C1 segment of cervical spinal cord (tissue), 14 donors: ENCODE measurements at regions not wholly inside any gene's neighbourhood (a gene's known extent, or its start where the extent isn't known, plus 50 kb on each side); places are given as distances from the start of the nearest gene placed in this dataset.
"Not testable (repeated sequence)": the region's sequence is repeated elsewhere in the genome, so short reads cannot be mapped to it uniquely, and the experiment has no call there.

ENCODE experiments used
- DNase-seq, 14 donors: peaks; one replicate each; lab custom pipeline; 2025; lab: John Stamatoyannopoulos, UW

GRCh38 chr7:12985752-12986151, 298.3 kb downstream of the ARL4A start:
- DNase-seq = no peak

DNA sequence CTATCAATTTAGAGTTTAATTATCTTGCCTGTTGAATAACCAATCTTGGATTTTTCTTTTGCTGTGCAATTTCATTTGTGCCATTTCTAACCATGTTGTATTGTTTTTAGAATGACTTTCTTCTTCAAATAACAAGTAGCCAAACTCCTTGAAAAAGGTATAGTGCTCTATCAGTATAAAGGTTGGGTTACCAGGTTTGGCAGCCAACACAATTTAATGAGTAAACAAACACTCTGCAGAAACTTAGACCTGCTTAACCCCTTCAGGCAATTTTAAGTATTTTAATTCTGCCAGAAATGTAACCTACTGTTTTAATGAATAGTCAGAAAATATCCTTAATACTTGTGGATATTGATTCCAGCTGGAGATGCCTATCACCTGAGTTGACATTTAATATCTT, 299.8 kb downstream of the ARL4A start:
- DNase-seq = no peak

GRCh38 chr7:12990440-12990839, 303.0 kb downstream of the ARL4A start:
- DNase-seq = no peak

DNA sequence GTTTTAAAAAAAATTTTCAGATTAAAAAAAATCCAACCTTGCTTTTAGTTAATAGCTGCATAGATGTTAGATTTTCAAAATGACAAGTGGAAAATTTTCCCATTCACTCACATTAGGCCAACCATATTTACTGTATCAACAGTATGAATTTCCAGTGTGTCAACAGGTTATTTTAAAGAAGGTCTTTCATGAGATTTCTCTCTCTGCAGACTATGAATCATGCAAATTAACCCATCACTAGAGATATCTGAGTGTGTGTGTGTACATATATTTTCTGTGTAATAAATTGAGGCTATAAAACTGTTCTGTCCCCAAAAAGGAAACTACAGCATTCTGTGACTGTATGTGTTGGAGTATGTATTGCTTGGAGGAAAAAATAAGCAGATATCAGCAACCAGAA, 305.6 kb downstream of the ARL4A start:
- DNase-seq = no peak

DNA sequence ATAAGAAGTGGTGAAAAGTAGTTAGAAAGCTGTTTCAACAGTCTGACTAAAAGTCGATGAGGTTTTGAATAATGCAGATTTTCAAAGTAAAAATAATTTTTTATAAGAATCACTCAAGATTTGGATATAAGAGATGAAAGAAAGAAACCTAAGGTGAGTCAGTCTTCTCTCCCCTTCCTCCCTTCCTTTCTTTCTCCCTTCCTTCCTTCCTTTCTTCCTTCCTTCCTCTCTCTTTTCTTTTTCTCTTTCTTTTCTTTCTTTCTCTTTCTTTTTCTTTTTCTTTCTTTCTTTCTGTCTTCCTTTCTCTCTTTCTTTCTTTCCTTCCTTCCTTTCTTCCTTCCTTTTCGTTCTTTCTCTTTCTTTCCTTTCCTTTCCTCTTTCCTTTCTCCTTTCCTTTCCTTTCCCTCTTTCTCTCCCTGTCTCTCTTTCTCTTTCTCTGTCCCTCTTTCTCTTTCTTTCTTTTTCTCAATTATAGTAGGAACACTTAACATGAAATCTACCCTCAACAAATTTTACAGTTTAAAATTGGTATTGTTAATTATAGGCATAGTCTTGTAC, 308.6 kb downstream of the ARL4A start:
- DNase-seq = no peak

DNA sequence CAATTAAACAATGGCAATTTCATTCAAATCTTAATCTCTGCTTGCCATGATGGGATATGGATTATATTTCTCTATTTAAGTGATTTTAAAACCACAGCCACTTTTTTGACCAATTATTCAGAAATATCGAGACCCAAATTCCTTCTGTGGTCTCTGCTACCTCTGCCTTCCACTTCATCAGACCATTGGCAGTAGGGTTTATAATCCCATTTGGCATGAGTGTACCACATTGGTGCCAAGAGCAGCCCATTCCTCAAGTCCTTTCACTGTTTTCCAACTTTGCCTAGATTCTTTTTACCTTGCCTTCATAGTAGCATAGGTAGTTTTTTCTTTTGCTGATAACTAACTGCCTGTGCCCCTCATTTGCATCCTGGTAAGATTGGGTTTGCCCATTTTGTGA, 319.9 kb downstream of the ARL4A start:
- no peak for DNase-seq

- no peak for DNase-seq
Observed at GRCh38 chr7:13009517-13009916, 322.1 kb downstream of the ARL4A start.

GRCh38 chr7:13014011-13014410, 326.6 kb downstream of the ARL4A start:
- no peak for DNase-seq

GRCh38 chr7:13016036-13016581, 328.7 kb downstream of the ARL4A start:
- no peak for DNase-seq

DNA sequence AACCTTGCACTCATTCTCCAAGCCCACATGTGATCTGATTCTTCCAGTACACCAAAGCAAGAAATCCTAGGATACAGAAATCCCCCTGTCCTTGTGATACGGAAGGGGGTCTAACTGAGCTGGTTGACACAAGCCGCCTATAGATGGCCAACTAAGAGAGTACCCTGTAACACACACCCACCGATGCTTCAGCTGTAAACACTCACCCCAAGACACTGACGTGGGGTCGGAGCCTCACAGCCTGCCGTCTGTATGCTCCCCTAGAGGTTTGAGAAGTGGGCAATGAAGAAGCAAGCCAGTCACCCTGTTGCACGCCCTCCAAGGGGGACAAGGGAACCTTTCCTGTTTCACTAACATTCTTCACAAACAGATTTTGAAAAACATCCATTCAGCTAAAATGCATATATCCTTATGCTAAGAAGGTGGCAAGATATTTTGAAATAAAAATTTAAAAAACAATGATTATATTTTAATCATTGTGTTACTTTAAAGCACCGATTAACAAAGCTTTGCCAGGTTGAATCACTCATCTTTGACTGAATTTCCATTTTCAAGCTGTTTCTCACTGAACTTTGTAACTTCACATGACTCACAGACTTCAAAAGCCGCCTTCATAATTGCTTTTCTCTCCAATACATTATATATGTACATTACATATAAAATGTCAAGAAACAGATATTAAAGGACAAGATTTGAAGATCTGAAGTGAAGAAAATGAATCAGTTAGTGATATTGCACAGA, 329.3 kb downstream of the ARL4A start:
- DNase-seq = no peak

- DNase-seq = no peak
Observed at GRCh38 chr7:13017333-13017857, 330.0 kb downstream of the ARL4A start.

DNA sequence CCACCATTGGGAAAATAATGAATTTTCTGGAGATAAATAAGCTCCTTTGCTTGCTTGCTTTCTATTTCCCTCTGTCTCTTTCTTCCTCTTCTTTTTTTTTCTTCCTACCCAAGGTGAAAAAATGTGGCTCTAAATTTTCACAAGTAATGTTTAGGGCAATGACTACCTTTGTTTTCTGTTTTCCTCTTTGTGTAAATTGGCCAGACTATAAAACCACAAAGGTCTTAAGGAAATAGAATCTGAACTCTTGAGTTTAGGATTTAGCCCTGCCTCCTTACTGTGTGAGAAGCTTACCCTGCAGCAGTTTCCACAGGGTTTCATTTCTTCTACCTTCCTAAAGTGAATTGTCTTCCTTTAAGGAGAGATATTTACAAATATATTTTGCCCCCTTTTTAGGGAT, 330.4 kb downstream of the ARL4A start:
- no peak for DNase-seq

- no peak for DNase-seq
Observed at GRCh38 chr7:13021566-13022300, 334.3 kb downstream of the ARL4A start.

DNA sequence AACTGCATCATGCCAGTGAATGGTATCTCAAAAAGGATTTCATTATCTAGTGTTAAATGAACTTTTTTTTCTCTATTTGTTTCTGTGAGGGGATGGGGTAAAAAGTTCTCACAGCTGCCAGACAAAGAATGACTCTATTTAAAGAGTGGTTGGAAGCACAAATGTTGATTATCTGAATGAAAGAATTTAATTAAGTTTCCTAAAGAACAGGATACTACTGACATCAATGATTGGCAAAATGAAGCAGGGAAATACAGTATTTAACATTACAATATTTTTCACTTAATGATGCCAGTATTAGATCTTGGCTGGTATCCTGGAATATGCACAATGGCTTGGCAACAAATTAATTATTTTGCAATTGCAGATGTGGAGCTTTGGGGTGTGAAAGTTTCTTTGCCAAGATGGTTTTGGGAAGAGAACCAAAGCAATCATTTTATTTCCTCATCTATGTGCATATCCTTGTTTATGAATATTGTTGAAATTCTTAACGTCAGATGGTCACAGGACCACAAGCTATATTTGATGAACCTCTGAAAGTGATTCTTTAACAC, 336.8 kb downstream of the ARL4A start:
- no peak for DNase-seq

DNA sequence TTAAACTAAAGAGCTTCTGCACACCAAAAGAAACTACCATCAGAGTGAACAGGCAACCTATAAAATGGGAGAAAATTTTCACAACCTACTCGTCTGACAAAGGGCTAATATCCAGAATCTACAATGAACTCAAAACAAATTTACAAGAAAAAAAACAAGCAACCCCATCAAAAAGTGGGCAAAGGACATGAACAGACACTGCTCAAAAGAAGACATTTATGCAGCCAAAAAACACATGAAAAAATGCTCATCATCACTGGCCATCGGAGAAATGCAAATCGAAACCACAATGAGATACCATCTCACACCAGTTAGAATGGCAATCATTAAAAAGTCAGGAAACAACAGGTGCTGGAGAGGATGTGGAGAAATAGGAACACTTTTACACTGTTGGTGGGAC, 337.6 kb downstream of the ARL4A start:
- DNase-seq = not testable (repeated sequence)

DNA sequence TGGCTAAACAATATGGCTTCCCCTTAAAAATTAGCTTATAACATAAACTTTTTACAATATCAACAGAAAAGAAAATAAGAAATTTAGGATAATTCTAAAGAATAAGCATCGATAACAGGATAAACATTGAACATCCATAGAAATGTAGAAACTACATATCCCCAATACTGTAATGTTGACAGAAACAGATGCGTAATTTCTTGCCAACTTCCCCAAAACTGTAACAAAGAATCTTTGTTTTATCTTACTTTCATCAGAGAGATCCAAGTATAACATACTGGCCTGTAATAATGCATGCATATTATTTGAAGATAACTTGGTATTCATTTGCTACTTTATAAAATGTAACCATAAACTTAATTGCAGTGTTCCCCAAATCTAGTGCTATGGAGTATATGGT, 339.9 kb downstream of the ARL4A start:
- DNase-seq = no peak

DNA sequence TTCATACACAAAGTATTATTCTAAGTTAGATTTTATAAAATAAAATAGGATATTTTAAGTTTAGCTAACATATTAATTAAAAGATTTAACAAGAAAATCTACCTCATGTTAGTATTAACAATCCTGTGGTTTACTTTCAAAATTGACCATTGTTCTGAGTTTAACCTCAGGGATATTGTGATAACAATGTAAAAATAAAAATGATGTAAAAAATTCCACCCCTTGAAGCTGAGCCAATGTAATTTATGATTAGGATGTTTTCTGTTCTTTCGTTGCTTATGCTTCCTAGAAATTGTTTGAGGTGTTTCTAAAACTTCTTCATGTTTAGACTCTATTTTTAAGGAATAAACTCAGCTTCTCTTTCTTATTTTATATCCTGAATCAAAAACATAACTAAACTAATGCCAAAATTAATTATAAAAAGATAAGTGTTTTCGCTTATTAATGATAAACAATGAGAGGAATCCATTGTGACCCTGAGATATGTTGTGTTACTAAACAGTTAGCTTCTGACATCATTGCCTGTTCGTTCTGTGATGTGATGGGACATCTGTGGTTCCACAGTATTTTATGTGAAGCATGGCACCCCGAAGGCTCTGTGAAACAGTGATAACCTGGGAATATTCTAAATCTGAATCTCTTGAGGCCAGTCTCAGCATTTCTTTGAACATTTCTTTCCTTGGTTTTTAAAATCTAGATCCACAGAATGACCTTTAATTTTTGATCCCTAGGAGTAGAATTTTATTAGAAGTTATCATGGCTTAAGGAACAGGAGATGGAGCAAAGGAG, 340.8 kb downstream of the ARL4A start:
- no peak for DNase-seq

DNA sequence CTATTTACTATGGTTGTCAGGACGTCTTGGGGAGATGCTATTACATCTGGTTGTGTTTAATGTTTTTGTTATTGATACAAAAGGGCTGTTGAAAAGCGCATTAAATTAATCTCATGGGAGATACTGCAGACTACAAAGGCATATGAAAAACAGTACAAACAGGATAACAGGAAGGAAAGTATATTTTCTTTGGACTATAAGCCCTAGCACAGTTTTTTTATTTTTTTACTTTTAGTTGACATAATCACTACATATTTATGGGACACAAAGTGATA, 341.3 kb downstream of the ARL4A start:
- no peak for DNase-seq

- DNase-seq = no peak
Observed at GRCh38 chr7:13031468-13031867, 344.0 kb downstream of the ARL4A start.

DNA sequence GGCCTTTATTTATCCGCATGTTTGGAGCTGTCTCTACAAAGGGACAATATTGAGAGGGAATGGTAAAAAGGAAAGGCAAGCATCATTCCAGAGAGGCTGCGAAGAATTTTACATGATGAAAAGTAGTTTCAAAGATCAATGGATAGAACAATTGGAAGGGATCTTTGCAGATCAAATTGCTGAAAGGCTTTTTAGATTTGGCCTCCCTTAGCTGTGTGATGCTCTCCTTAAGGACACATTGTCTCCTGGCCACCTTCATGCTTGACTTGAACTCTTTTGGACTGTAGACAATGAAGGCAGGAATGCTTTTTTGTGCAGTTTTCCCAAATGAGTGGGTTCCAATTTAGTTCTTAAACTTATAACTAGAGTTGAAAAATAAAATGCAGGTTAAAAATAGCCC, 344.7 kb downstream of the ARL4A start:
- no peak for DNase-seq

GRCh38 chr7:13032576-13032975, 345.1 kb downstream of the ARL4A start:
- DNase-seq = no peak

- no peak for DNase-seq
Observed at GRCh38 chr7:13034693-13035092, 347.3 kb downstream of the ARL4A start.
